C4-2B (cell line): ENCODE measurements at regions not wholly inside any gene's neighbourhood (a gene's known extent, or its start where the extent isn't known, plus 50 kb on each side); places are given as distances from the start of the nearest gene placed in this dataset.

ENCODE experiments used
- H3K27ac ChIP-seq: fragments of 450-650 bp; 2 replicates; pipeline ENCODE4 v1.5.1; 2017
- CTCF ChIP-seq: fragments of 450-650 bp; conservative IDR thresholded peaks from 2 replicates; pipeline ENCODE4 v1.5.1; 2017; ENCODE audit warnings: mild to moderate bottlenecking
- ZFX ChIP-seq: fragments of 450-650 bp; IDR thresholded peaks from 2 replicates; pipeline ENCODE4 v1.6.1; 2017

DNA sequence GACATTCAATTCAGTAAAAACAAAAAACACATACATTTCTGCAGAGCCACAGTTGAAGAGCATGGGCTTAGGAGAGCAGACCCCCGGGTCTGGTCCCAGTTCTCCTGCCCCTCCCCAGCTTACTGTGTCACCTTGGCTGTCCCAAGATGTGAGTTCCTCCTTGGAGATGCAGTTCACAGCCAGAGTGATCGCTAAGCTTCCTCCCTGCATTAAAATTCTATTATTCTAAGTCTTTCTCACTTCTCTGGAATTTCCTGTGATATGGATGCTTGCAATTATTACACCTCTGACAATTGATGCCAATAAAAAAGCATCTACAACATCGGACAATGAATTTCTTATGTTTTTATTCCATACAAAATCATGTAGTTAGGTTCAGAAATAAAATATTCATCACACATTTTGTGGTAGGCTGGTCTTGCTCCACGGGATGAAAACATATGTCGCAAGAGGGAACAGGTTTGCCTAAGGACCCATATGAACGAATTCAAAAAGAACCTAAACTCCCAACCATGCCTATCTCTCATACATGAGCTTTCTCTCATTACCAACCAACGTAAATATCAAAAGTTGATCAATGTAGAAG lies 328.5 kb upstream of the RUNX1 start:
- H3K27ac ChIP-seq: no peak overlapping the region
- TF ChIP-seq ZFX: no peak
- no peak for TF ChIP-seq CTCF

GRCh38 chr21:35376406-35377135 lies 327.5 kb upstream of the RUNX1 start:
- no peak for TF ChIP-seq ZFX
- TF ChIP-seq CTCF: no peak
- no peak overlapping the region for H3K27ac ChIP-seq

GRCh38 chr21:35375115-35375514 lies 326.0 kb upstream of the RUNX1 start:
- no peak for TF ChIP-seq CTCF
- TF ChIP-seq ZFX: no peak
- H3K27ac ChIP-seq: no peak overlapping the region

GRCh38 chr21:35373998-35374397 lies 324.9 kb upstream of the RUNX1 start:
- TF ChIP-seq CTCF (no peak), ZFX (no peak)

GRCh38 chr21:35372201-35372600 lies 323.1 kb upstream of the RUNX1 start:
- H3K27ac ChIP-seq: no peak overlapping the region
- no peak for TF ChIP-seq CTCF
- TF ChIP-seq ZFX: no peak

More at GRCh38 chr21:35373998-35374397, 324.9 kb upstream of the RUNX1 start:
- no peak overlapping the region for H3K27ac ChIP-seq

DNA sequence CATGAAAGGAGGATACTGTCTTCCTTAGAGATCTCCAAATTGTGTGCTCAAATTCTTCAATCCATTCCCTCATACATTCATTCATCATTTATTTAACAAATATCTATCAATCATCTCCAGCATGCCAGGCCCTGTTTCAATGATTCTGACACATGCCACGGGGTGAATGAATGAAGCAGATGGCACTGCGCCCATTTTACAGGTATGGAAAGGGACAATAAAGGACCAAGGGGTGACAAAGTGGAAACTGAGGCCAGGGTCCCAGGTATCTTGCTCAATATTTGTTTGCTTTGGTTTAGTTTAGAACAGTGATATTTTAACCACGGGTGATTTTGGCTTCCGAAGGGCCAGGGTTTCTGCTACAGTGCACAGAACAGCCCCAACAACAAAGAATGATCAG lies 321.6 kb upstream of the RUNX1 start:
- TF ChIP-seq CTCF (no peak), ZFX (no peak)
- no peak overlapping the region for H3K27ac ChIP-seq

DNA sequence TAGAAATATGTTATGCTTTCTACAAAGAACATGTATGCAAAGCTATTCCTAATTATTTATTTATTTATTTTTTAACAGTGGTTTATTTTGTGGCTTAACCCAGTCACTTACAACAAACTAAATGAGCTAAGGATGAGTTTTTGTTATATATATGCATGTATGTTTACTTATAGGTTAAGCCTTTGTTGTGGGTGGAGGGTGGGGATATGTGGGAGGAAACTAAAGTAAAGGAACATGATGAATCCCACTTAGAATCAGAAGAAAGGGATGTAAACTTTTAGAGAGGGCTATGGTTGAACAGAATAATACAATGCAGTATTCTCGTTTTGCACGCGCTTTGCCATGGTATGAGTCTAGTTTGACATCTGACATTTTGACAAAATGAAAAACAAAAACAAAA lies 321.0 kb upstream of the RUNX1 start:
- H3K27ac ChIP-seq: no peak overlapping the region
- no peak for TF ChIP-seq CTCF
- no peak for TF ChIP-seq ZFX
